H1 (cell line): ENCODE measurements at regions not wholly inside any gene's neighbourhood (a gene's known extent, or its start where the extent isn't known, plus 50 kb on each side); places are given as distances from the start of the nearest gene placed in this dataset.

Source experiments
- CTCF ChIA-PET: fragments of 300-600 bp; sonication (Branson Sonifier 250); formaldehyde crosslinking; loops from one replicate; lab custom pipeline; 2021; ENCODE audit not compliant: partially characterized antibody; lab: Charles Lee
- POLR2A ChIA-PET: fragments of 300-600 bp; sonication (Branson Sonifier 250); formaldehyde crosslinking; loops from one replicate; lab custom pipeline; 2021; ENCODE audit warnings: inconsistent platforms; ENCODE audit not compliant: partially characterized antibody; lab: Charles Lee
- DNase-seq, 2 experiments: peaks; one replicate each; pipeline versions ENCODE4 v3.0.0 to v3.0.0-alpha.2; 2010 to 2022; ENCODE audit warnings: low spot score in 2 of 2, low read depth in 1 of 2, mixed read lengths in 1 of 2
- FAIRE-seq: peaks from 2 replicates; lab custom pipeline; 2011; peaks lifted over from hg19 to GRCh38; lab: Jason Lieb, UNC
- H2AFZ ChIP-seq: 2 replicates; pipeline ENCODE4 v1.8.1; 2012; ENCODE audit warnings: low read length, inconsistent platforms
- H2AK5ac ChIP-seq: 2 replicates; pipeline ENCODE4 v1.6.1; 2013; ENCODE audit warnings: low read depth, low read length
- H2BK120ac ChIP-seq: replicated peaks from 2 replicates; pipeline ENCODE3; 2013; ENCODE audit warnings: low read depth, low read length, inconsistent platforms
- H2BK12ac ChIP-seq: 2 replicates; pipeline ENCODE4 v1.6.1; 2013; ENCODE audit warnings: low read depth, low read length
- H2BK15ac ChIP-seq: 2 replicates; pipeline ENCODE4 v1.6.1; 2013; ENCODE audit warnings: low read length
- H2BK20ac ChIP-seq: 2 replicates; pipeline ENCODE4 v1.6.1; 2013; ENCODE audit warnings: low read length
- H2BK5ac ChIP-seq: 2 replicates; pipeline ENCODE4 v1.6.1; 2013; ENCODE audit warnings: low read depth, low read length
- H3K14ac ChIP-seq: 2 replicates; pipeline ENCODE4 v1.6.1; 2013; ENCODE audit warnings: inconsistent platforms; ENCODE audit not compliant: insufficient read length
- H3K18ac ChIP-seq: 2 replicates; pipeline ENCODE4 v1.6.1; 2013; ENCODE audit warnings: low read length; ENCODE audit errors: extremely low read depth
- H3K23ac ChIP-seq: 2 replicates; pipeline ENCODE4 v1.6.1; 2013; ENCODE audit warnings: inconsistent platforms; ENCODE audit not compliant: insufficient read length
- H3K23me2 ChIP-seq: 2 replicates; pipeline ENCODE4 v1.6.1; 2013; ENCODE audit warnings: low read depth, low read length
- H3K27ac ChIP-seq: 2 replicates; pipeline ENCODE4 v1.6.1; 2011; ENCODE audit warnings: low read depth, low read length, inconsistent platforms
- H3K27me3 ChIP-seq, 4 experiments: replicated peaks in 1 of 4; 1 replicate in 1 of 4; 2 replicates in 3 of 4; pipeline versions ENCODE4 v1.6.1 to v1.8.1; 2011 to 2013; ENCODE audit warnings: low read length in 3 of 4, mild to moderate bottlenecking in 3 of 4, inconsistent platforms in 2 of 4, mixed read lengths in 2 of 4, moderate library complexity in 1 of 4; ENCODE audit not compliant: control insufficient read depth in 3 of 4, insufficient read depth in 3 of 4; ENCODE audit errors: extremely low read depth in 1 of 4
- H3K36me3 ChIP-seq, 4 experiments: 2 replicates each; pipeline versions ENCODE4 v1.6.1 to v1.8.1; 2011 to 2013; ENCODE audit warnings: mild to moderate bottlenecking in 4 of 4, low read length in 3 of 4, moderate library complexity in 2 of 4, control low read depth in 1 of 4, inconsistent platforms in 1 of 4; ENCODE audit not compliant: insufficient read depth in 4 of 4, control insufficient read depth in 2 of 4
- H3K4ac ChIP-seq: replicated peaks from 2 replicates; pipeline ENCODE3; 2013; ENCODE audit warnings: low read length, low read depth, mixed read lengths, inconsistent platforms; ENCODE audit not compliant: insufficient read length
- H3K4me1 ChIP-seq, 4 experiments: replicated peaks in 1 of 4; 1 replicate in 1 of 4; 2 replicates in 3 of 4; pipeline versions ENCODE4 v1.6.1 to v1.8.1; 2011 to 2013; ENCODE audit warnings: low read length in 3 of 4, inconsistent platforms in 2 of 4, mixed read lengths in 1 of 4; ENCODE audit not compliant: insufficient read depth in 4 of 4, control insufficient read depth in 3 of 4
- H3K4me2 ChIP-seq, 2 experiments: 2 replicates each; pipeline versions ENCODE4 v1.6.1 to v1.8.1; 2011 to 2013; ENCODE audit warnings: low read depth in 2 of 2, low read length in 2 of 2, control low read depth in 1 of 2, inconsistent platforms in 1 of 2, mild to moderate bottlenecking in 1 of 2; ENCODE audit not compliant: insufficient read depth in 1 of 2
- H3K4me3 ChIP-seq, 4 experiments: fragments of 200-600, 300-600 bp in 1 of 4; sonication (generic), shearing (Covaris generic), sonication (Bioruptor Twin) in 1 of 4; 2 replicates each; pipeline versions ENCODE4 v1.5.1 to v1.8.1; 2011 to 2016; ENCODE audit warnings: low read length in 4 of 4, low read depth in 3 of 4, control low read depth in 2 of 4, inconsistent platforms in 2 of 4, mild to moderate bottlenecking in 2 of 4, mixed read lengths in 1 of 4, moderate library complexity in 1 of 4; ENCODE audit not compliant: insufficient read depth in 2 of 4; ENCODE audit errors: extremely low read depth in 1 of 4
- H3K56ac ChIP-seq: replicated peaks from 2 replicates; pipeline ENCODE3; 2013; ENCODE audit warnings: low read depth, mild to moderate bottlenecking, mixed read lengths, low read length, inconsistent platforms; ENCODE audit not compliant: insufficient read length
- H3K79me1 ChIP-seq: 2 replicates; pipeline ENCODE4 v1.6.1; 2013; ENCODE audit warnings: low read depth, low read length, control low read depth
- H3K79me2 ChIP-seq, 2 experiments: 2 replicates each; pipeline versions ENCODE4 v1.6.1 to v1.8.1; 2012 to 2013; ENCODE audit warnings: low read length in 2 of 2, mild to moderate bottlenecking in 2 of 2, inconsistent platforms in 1 of 2; ENCODE audit not compliant: insufficient read depth in 2 of 2, control insufficient read depth in 1 of 2
- H3K9ac ChIP-seq, 4 experiments: replicated peaks in 1 of 4; 1 replicate in 1 of 4; 2 replicates in 3 of 4; pipeline versions ENCODE4 v1.6.1 to v1.8.1; 2011 to 2013; ENCODE audit warnings: low read depth in 3 of 4, low read length in 3 of 4, control low read depth in 2 of 4, mild to moderate bottlenecking in 2 of 4, moderate library complexity in 2 of 4, inconsistent platforms in 1 of 4; ENCODE audit errors: extremely low read depth in 1 of 4
- H3K9me3 ChIP-seq, 2 experiments: 2 replicates each; pipeline versions ENCODE4 v1.6.1 to v1.8.1; 2012 to 2013; ENCODE audit warnings: mild to moderate bottlenecking in 2 of 2, moderate library complexity in 2 of 2, control low read depth in 1 of 2, inconsistent platforms in 1 of 2, low read depth in 1 of 2, low read length in 1 of 2, mixed read lengths in 1 of 2; ENCODE audit not compliant: insufficient read depth in 2 of 2
- H4K20me1 ChIP-seq, 2 experiments: replicated peaks in 1 of 2; 2 replicates each; pipeline versions ENCODE3 to v1.8.1; 2011 to 2013; ENCODE audit warnings: inconsistent platforms in 2 of 2, low read length in 2 of 2, mild to moderate bottlenecking in 1 of 2; ENCODE audit not compliant: insufficient read depth in 2 of 2, control insufficient read depth in 1 of 2
- H4K5ac ChIP-seq: 2 replicates; pipeline ENCODE4 v1.6.1; 2013; ENCODE audit warnings: low read length, low read depth, mixed read lengths, inconsistent platforms; ENCODE audit not compliant: insufficient read length
- H4K8ac ChIP-seq: 2 replicates; pipeline ENCODE4 v1.8.0; 2013; ENCODE audit warnings: mild to moderate bottlenecking, moderate library complexity, low read length, inconsistent platforms; ENCODE audit not compliant: insufficient read depth; ENCODE audit errors: extremely low read depth
- H4K91ac ChIP-seq: replicated peaks from 2 replicates; pipeline ENCODE3; 2013; ENCODE audit warnings: low read length, mixed read lengths, inconsistent platforms; ENCODE audit not compliant: insufficient read length
- BRCA1 ChIP-seq: IDR thresholded peaks from 2 replicates; pipeline ENCODE4 v1.6.1; 2012; ENCODE audit warnings: low read depth, low read length, improper control_type of control experiment
- GABPA ChIP-seq: IDR thresholded peaks from 2 replicates; pipeline ENCODE4 v1.6.1; 2011; ENCODE audit warnings: mild to moderate bottlenecking, low read length, moderate library complexity, borderline replicate concordance; ENCODE audit not compliant: insufficient read depth
- MAFK ChIP-seq: IDR thresholded peaks from 2 replicates; pipeline ENCODE4 v1.6.1; 2012; ENCODE audit warnings: low read depth, mild to moderate bottlenecking, improper control_type of control experiment, low read length
- POU5F1 ChIP-seq: IDR thresholded peaks from 2 replicates; pipeline ENCODE4 v1.6.1; 2011; ENCODE audit warnings: low read depth, mild to moderate bottlenecking, low read length, moderate library complexity
- RNF2 ChIP-seq: fragments of 200-900, 300-1000 bp; sonication (generic); IDR thresholded peaks from 2 replicates; pipeline ENCODE4 v1.7.1; 2016; ENCODE audit warnings: borderline replicate concordance, low read depth, mild to moderate bottlenecking, antibody characterized with exemption, low read length; ENCODE audit not compliant: poor library complexity, severe bottlenecking; ENCODE audit errors: missing control alignments
- SRF ChIP-seq: IDR thresholded peaks from 2 replicates; pipeline ENCODE4 v1.6.1; 2011; ENCODE audit warnings: mild to moderate bottlenecking, low read depth, low read length, moderate library complexity
- TCF12 ChIP-seq: IDR thresholded peaks from 2 replicates; pipeline ENCODE4 v1.6.1; 2011; ENCODE audit warnings: low read depth, mild to moderate bottlenecking, low read length
- WGBS, 2 experiments: shearing (Covaris generic) in 1 of 2; methylation state at CpG; one replicate each; pipeline versions ENCODE4 v1.1.6 to v1.1.7; 2013 to 2015; ENCODE audit warnings: low lambda C conversion rate in 2 of 2, mixed read lengths in 2 of 2, inconsistent platforms in 1 of 2, low coverage in 1 of 2, missing lambda C conversion rate in 1 of 2; ENCODE audit not compliant: insufficient replicate concordance in 2 of 2, insufficient coverage in 1 of 2, insufficient read length in 1 of 2; ENCODE audit errors: extremely low coverage in 1 of 2, missing lambda C conversion rate in 1 of 2; 5-methylcytosine and 5-hydroxymethylcytosine counted together
- TF ChIP-seq, protein P1 (sequence below): IDR thresholded peaks from 2 replicates; pipeline ENCODE4 v1.6.1; 2011; ENCODE audit warnings: low read length, improper control_type of control experiment
- TF ChIP-seq, protein P2 (sequence below): IDR thresholded peaks from 2 replicates; pipeline ENCODE4 v1.6.1; 2012; ENCODE audit warnings: inconsistent platforms

DNA sequence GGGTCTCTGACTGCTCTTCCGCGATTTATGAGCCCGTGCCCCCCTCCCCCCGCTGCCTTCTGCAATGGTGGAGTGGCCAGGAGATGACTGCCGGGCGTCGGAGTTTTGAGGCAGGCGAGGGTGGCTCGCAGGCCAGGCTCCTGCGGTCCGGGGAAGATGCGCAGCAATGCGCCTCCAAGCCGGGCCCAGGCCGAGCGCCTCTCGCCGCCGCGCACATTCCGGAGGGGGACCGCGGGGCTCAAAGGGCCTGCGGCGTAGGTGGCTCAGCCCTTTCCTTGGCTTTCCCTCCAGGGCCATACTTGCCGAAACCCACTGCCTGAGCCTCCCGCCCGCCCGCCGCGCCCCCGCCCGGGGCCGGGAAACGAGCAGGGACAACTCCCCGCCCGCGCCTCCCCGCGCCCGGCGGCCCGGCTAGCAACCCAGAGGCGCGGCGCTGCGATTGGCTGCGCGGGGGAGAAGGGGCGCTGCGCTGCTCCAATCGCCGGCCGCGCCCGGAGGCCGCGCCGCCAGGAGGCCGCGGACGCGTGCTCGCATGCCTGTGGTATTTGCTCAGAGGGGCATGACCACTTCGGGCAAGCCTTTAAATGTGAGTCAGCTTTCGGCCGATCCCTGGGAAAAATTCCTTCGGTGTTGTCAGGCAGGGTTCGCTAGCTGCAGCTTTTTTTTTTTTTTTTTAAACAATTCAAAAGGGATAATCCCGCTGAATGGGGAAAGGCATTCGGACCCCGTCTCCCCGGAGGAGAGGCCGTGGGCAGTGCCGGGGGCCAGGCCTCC, 157.9 kb upstream of the PARP11 start:
- Histone ChIP-seq H3K27me3 (peaks cover 2 to 15% (median 6%) of the 10 kb centered on the region in 4 experiments), H3K23me2 (no peaks in the 10 kb centered on the region; the same call in 1 of the 2 replicates), H4K8ac (peak overlapping the region; percentile 91; the same call in 1 of the 2 replicates), H2AK5ac (peak overlapping the region; percentile 20; the same call in 1 of the 2 replicates), H2AFZ (0 out of 2 replicates have a peak overlapping the region, but pooled peaks have one; percentile 17), H3K79me2 (no peaks in the 10 kb centered on the region), H2BK120ac (peak overlapping the region; percentile 36), H3K14ac (no peak overlapping the region), H4K20me1 (no peaks in the 10 kb centered on the region), H2BK20ac (peak overlapping the region; percentile 74), H2BK5ac (peak overlapping the region; percentile 85), H3K9ac (peak overlapping the region in 2 of 4 experiments; percentile 27 to 33; a peak in 2 of 7 replicates), H4K91ac (peak overlapping the region; percentile 70), H3K4me1 (peaks cover 14 to 33% (median 23%) of the 10 kb centered on the region in 4 experiments), H2BK15ac (no peak overlapping the region), H3K56ac (no peak overlapping the region), H3K4ac (no peak overlapping the region), H3K9me3 (no peaks in the 10 kb centered on the region), H3K4me3 (peak overlapping the region in 1 of 4 experiments; percentile 42; a peak in 4 of 8 replicates), H3K23ac (no peak overlapping the region), H3K79me1 (no peaks in the 10 kb centered on the region), H4K5ac (peak overlapping the region; percentile 39), H2BK12ac (peak overlapping the region; percentile 98; the same call in 1 of the 2 replicates), H3K27ac (peak overlapping the region; percentile 29; the same call in 1 of the 2 replicates), H3K36me3 (no peaks in the 10 kb centered on the region), H3K18ac (peak overlapping the region; percentile 94), H3K4me2 (peak overlapping the region; percentile 57 to 59)
- DNase-seq (peak; percentile 85 to 91), FAIRE-seq (no peak)
- WGBS, 2 experiments, result 4% methylated on average over 38 of the region's 75 CpGs; no CpG with 5 or more reads in 1 of the 2 experiments
- CTCF ChIA-PET, result interaction anchor here (1.0 to 10.2 kb wide), 8 partner anchors 12 to 246 kb away, joined by 3 to 102 read pairs (median 4); no protein-coding TSS in a partner anchor
- POLR2A ChIA-PET, result interaction anchor here (0.7 to 2.4 kb wide), 10 partner anchors 9 to 246 kb away, joined by 3 to 9 read pairs (median 4); partner anchors contain the start of gene CCND2
- TF ChIP-seq BRCA1, result no peak
- no peak for TF ChIP-seq POU5F1
- no peak for TF ChIP-seq RNF2
- TF ChIP-seq, protein P1, sequence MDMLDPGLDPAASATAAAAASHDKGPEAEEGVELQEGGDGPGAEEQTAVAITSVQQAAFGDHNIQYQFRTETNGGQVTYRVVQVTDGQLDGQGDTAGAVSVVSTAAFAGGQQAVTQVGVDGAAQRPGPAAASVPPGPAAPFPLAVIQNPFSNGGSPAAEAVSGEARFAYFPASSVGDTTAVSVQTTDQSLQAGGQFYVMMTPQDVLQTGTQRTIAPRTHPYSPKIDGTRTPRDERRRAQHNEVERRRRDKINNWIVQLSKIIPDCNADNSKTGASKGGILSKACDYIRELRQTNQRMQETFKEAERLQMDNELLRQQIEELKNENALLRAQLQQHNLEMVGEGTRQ, result no peak
- TF ChIP-seq MAFK, result peak; percentile 25; the same call in 1 of the 2 replicates
- no peak for TF ChIP-seq SRF
- no peak for TF ChIP-seq GABPA
- TF ChIP-seq, protein P2, sequence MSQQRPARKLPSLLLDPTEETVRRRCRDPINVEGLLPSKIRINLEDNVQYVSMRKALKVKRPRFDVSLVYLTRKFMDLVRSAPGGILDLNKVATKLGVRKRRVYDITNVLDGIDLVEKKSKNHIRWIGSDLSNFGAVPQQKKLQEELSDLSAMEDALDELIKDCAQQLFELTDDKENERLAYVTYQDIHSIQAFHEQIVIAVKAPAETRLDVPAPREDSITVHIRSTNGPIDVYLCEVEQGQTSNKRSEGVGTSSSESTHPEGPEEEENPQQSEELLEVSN, result peak; percentile 93
- TF ChIP-seq TCF12, result no peak
